Vagina (tissue), 2 donors: ENCODE measurements at regions not wholly inside any gene's neighbourhood (a gene's known extent, or its start where the extent isn't known, plus 50 kb on each side); places are given as distances from the start of the nearest gene placed in this dataset.

Experiments
- DNase-seq, 2 donors: peaks; one replicate each; pipeline ENCODE4 v3.0.0-alpha.2; 2017; ENCODE audit errors: extremely low spot score in 2 of 2
- H3K27ac ChIP-seq: fragments of 200-600 bp; sonication (generic); one replicate; pipeline ENCODE4 v1.5.1; 2019
- H3K27me3 ChIP-seq: fragments of 200-600 bp; sonication (generic); one replicate; pipeline ENCODE4 v1.5.1; 2019
- H3K36me3 ChIP-seq, 2 donors: fragments of 200-600 bp; sonication (generic); one replicate each; pipeline ENCODE4 v1.5.1; 2017 to 2019
- H3K4me1 ChIP-seq: fragments of 200-600 bp; sonication (generic); one replicate; pipeline ENCODE4 v1.5.1; 2019
- H3K4me3 ChIP-seq, 2 donors: fragments of 200-600 bp; sonication (generic); 1 replicate in 1 of 2; 2 replicates in 1 of 2; pipeline ENCODE4 v1.5.1; 2016 to 2019
- H3K9me3 ChIP-seq: fragments of 200-600 bp; sonication (generic); one replicate; pipeline ENCODE4 v1.5.1; 2019
- CTCF ChIP-seq, 3 experiments: fragments of 450-650 bp in 2 of 3; fragments of 200-600 bp in 1 of 3; sonication (generic) in 1 of 3; IDR thresholded peaks; one replicate each; pipeline ENCODE4 v1.5.1; 2017 to 2019; ENCODE audit warnings: antibody characterized with exemption in 3 of 3, mild to moderate bottlenecking in 2 of 3, moderate library complexity in 2 of 3
- POLR2A ChIP-seq, 2 donors: fragments of 450-650 bp; IDR thresholded peaks; one replicate each; pipeline ENCODE4 v1.6.1; 2017; ENCODE audit warnings: antibody characterized with exemption in 2 of 2, mild to moderate bottlenecking in 2 of 2, moderate library complexity in 2 of 2
- POLR2AphosphoS5 ChIP-seq, 2 donors: sonication (generic); formaldehyde crosslinking; IDR thresholded peaks; one replicate each; pipeline ENCODE4 v1.9.0; 2017; ENCODE audit warnings: antibody characterized with exemption in 2 of 2, mild to moderate bottlenecking in 2 of 2, low read depth in 1 of 2; ENCODE audit not compliant: insufficient read depth in 1 of 2
- intact Hi-C: fragments of 100-400 bp; cut with DNase I; formaldehyde crosslinking; loops from one replicate; pipeline ENCODE4 v1.15.1; 2023

DNA sequence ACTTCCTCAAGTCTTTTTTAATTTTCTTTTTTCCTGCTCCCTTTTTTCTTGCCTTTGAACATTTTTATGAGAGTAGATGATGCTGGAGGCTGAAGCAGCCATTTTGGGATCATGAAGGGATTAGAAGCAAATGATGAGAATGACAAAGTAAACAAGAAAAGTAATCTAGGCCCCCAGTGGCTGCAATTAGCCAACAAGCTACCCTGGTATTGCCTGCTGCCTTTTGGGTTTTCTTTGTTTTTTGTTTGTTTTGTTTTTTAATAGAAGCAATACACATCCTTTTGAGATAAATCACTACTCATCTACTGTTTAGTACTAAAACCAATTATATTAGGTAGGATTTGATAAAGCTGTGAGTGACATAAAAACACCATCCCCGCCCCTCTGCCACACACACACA lies 280.7 kb upstream of the ADGRL2 start:
- Histone ChIP-seq H3K4me3 (no peak overlapping the region), H3K27ac (no peak overlapping the region), H3K36me3 (no peaks in the 10 kb centered on the region), H3K9me3 (no peaks in the 10 kb centered on the region), H3K27me3 (no peaks in the 10 kb centered on the region), H3K4me1 (no peaks in the 10 kb centered on the region)
- DNase-seq, result no peak
- intact Hi-C loops, result no loop called here
- TF ChIP-seq POLR2AphosphoS5 (IDR thresholded peaks at IDR 0.05; ENCODE audit: insufficient read depth in 1 of 2, low read depth in 1 of 2) (no peak), POLR2A (IDR thresholded peaks at IDR 0.05) (no peak), CTCF (IDR thresholded peaks at IDR 0.05) (no peak)

- Histone ChIP-seq H3K27ac (no peak overlapping the region), H3K9me3 (no peaks in the 10 kb centered on the region), H3K4me1 (no peaks in the 10 kb centered on the region), H3K36me3 (no peaks in the 10 kb centered on the region), H3K27me3 (no peaks in the 10 kb centered on the region), H3K4me3 (no peak overlapping the region)
- intact Hi-C loops, result no loop called here
- no peak for TF ChIP-seq POLR2AphosphoS5 (IDR thresholded peaks at IDR 0.05; ENCODE audit: insufficient read depth in 1 of 2, low read depth in 1 of 2)
- TF ChIP-seq POLR2A (IDR thresholded peaks at IDR 0.05), result no peak
- TF ChIP-seq CTCF (IDR thresholded peaks at IDR 0.05), result no peak
- no peak for DNase-seq
These were observed 282.7 kb upstream of the ADGRL2 start for GRCh38 chr1:81517987-81518386.

GRCh38 chr1:81513796-81514354 lies 286.9 kb upstream of the ADGRL2 start:
- Histone ChIP-seq H3K27ac (no peak overlapping the region), H3K4me1 (peaks cover 6% of the 10 kb centered on the region), H3K4me3 (no peak overlapping the region), H3K27me3 (no peaks in the 10 kb centered on the region), H3K9me3 (no peaks in the 10 kb centered on the region), H3K36me3 (no peaks in the 10 kb centered on the region)
- intact Hi-C loops, result no loop called here
- TF ChIP-seq POLR2AphosphoS5 (IDR thresholded peaks at IDR 0.05; ENCODE audit: insufficient read depth in 1 of 2, low read depth in 1 of 2) (no peak), POLR2A (IDR thresholded peaks at IDR 0.05) (no peak), CTCF (IDR thresholded peaks at IDR 0.05) (no peak)
- DNase-seq, result no peak

GRCh38 chr1:81512252-81513003 lies 288.3 kb upstream of the ADGRL2 start:
- intact Hi-C loops, result no loop called here
- peaks cover 6% of the 10 kb centered on the region for H3K4me1 ChIP-seq
- no peak for DNase-seq
- no peaks in the 10 kb centered on the region for H3K36me3 ChIP-seq
- no peak for TF ChIP-seq POLR2AphosphoS5 (IDR thresholded peaks at IDR 0.05; ENCODE audit: insufficient read depth in 1 of 2, low read depth in 1 of 2)
- no peak for TF ChIP-seq CTCF (IDR thresholded peaks at IDR 0.05)
- TF ChIP-seq POLR2A (IDR thresholded peaks at IDR 0.05), result no peak
- H3K9me3 ChIP-seq, result no peaks in the 10 kb centered on the region
- H3K27me3 ChIP-seq, result no peaks in the 10 kb centered on the region
- no peak overlapping the region for H3K4me3 ChIP-seq
- H3K27ac ChIP-seq, result no peak overlapping the region

DNA sequence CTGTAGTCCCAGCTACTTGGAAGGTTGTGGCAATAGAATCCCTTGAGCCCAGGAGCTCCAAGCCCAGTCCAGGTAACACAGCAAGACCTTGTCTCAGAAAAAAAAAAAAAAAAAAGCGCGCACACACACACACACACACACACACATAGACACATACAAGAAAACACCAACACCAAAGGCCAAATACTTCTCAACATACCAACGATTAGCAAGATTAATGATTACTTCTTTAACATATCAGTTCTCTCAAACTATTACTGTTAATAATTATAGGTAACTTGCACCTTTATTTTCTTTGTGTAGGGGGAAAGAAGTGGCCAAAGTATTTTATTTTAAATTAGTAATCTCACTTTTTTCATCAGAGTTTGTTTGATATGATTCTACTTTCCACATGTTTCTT lies 289.5 kb upstream of the ADGRL2 start:
- Histone ChIP-seq H3K4me1 (peaks cover 6% of the 10 kb centered on the region), H3K9me3 (no peaks in the 10 kb centered on the region), H3K36me3 (no peaks in the 10 kb centered on the region), H3K4me3 (no peak overlapping the region), H3K27ac (no peak overlapping the region), H3K27me3 (no peaks in the 10 kb centered on the region)
- no peak for DNase-seq
- intact Hi-C loops, result no loop called here
- TF ChIP-seq POLR2A (IDR thresholded peaks at IDR 0.05), result no peak
- TF ChIP-seq CTCF (IDR thresholded peaks at IDR 0.05), result no peak
- no peak for TF ChIP-seq POLR2AphosphoS5 (IDR thresholded peaks at IDR 0.05; ENCODE audit: insufficient read depth in 1 of 2, low read depth in 1 of 2)
